ENCODE measurements at regions not wholly inside any gene's neighbourhood (a gene's known extent, or its start where the extent isn't known, plus 50 kb on each side); places are given as distances from the start of the nearest gene placed in this dataset.

DNA sequence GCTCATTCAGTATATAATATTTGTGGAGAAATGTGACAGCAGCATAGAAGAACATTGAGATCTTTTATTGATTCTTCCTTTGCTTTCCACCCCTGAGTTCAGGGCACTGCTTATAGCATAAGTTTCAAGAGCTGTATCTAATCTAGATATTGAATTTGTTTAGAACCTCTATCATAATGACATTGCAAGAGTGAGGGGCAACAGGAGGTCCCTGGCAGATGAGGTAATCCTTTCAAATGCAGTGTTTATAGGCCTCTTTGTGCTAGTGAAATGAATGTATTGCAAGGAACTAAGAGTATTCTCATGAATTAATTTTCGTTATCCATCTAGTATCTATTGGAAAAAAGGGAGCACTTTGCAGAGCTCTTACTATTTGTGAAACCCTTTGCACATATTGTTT lies 167.2 kb upstream of the FERD3L start:
- no peaks in the 10 kb centered on the region for H3K9me3 ChIP-seq (ENCODE audit: control insufficient read depth, insufficient read depth, low read length)
- WGBS (ENCODE audit: insufficient coverage): 100% methylated on average over 1 of the region's 1 CpG
- H3K4me3 ChIP-seq (ENCODE audit: low read length): no peak overlapping the region
- DNase-seq (no peak), ATAC-seq (no peak)
- no peak overlapping the region for H3K27ac Mint-ChIP-seq
- intact Hi-C loops (cut with micrococcal nuclease): no loop called here
- no peaks in the 10 kb centered on the region for H3K36me3 Mint-ChIP-seq
- H3K4me1 Mint-ChIP-seq: no peaks in the 10 kb centered on the region
- H3K36me3 ChIP-seq (ENCODE audit: control insufficient read depth, insufficient read depth, low read length): no peaks in the 10 kb centered on the region
- TF ChIP-seq, protein P1, sequence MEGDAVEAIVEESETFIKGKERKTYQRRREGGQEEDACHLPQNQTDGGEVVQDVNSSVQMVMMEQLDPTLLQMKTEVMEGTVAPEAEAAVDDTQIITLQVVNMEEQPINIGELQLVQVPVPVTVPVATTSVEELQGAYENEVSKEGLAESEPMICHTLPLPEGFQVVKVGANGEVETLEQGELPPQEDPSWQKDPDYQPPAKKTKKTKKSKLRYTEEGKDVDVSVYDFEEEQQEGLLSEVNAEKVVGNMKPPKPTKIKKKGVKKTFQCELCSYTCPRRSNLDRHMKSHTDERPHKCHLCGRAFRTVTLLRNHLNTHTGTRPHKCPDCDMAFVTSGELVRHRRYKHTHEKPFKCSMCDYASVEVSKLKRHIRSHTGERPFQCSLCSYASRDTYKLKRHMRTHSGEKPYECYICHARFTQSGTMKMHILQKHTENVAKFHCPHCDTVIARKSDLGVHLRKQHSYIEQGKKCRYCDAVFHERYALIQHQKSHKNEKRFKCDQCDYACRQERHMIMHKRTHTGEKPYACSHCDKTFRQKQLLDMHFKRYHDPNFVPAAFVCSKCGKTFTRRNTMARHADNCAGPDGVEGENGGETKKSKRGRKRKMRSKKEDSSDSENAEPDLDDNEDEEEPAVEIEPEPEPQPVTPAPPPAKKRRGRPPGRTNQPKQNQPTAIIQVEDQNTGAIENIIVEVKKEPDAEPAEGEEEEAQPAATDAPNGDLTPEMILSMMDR (IDR thresholded peaks at IDR 0.05): no peak
- H3K27ac ChIP-seq (ENCODE audit: low read length): no peak overlapping the region
- no peaks in the 10 kb centered on the region for H3K27me3 Mint-ChIP-seq (ENCODE audit: low read depth in 2 of 2)
- no peak overlapping the region for H3K4me3 Mint-ChIP-seq
- no peaks in the 10 kb centered on the region for H3K4me1 ChIP-seq (ENCODE audit: control insufficient read depth, insufficient read depth, low read length)
- H3K9me3 Mint-ChIP-seq: no peaks in the 10 kb centered on the region
- no peaks in the 10 kb centered on the region for H3K27me3 ChIP-seq (ENCODE audit: control insufficient read depth, insufficient read depth, low read length)

DNA sequence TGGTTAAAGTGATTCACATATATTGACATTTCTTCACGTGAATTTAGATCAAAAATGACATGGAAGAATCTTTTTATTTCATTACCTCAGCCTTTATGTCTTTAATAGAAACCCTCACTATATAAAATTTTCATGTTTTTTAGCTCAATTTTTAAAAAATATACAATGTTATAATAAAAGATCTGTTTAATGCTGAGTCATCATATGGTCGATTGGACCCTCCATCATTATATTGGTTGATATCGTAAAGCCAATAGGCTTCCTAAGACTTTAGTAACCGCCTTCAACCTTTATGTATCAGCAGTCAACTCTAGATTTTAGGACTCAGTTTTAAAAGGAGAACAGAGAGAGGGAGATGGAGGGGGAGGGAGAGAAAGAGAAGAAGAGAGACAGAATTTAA lies 162.3 kb upstream of the FERD3L start:
- peaks cover 0 to 6% of the 10 kb centered on the region in 2 donors for H3K27me3 Mint-ChIP-seq (ENCODE audit: low read depth in 2 of 2)
- H3K4me1 Mint-ChIP-seq: no peaks in the 10 kb centered on the region
- no peaks in the 10 kb centered on the region for H3K36me3 Mint-ChIP-seq
- no peak overlapping the region for H3K27ac Mint-ChIP-seq
- H3K27me3 ChIP-seq (ENCODE audit: control insufficient read depth, insufficient read depth, low read length): no peaks in the 10 kb centered on the region
- no peak overlapping the region for H3K4me3 Mint-ChIP-seq
- H3K4me1 ChIP-seq (ENCODE audit: control insufficient read depth, insufficient read depth, low read length): no peaks in the 10 kb centered on the region
- no peak overlapping the region for H3K27ac ChIP-seq (ENCODE audit: low read length)
- DNase-seq: no peak
- no peak overlapping the region for H3K4me3 ChIP-seq (ENCODE audit: low read length)
- no CpG with 5 or more reads among the region's 4 CpGs for WGBS (ENCODE audit: insufficient coverage)
- no peaks in the 10 kb centered on the region for H3K36me3 ChIP-seq (ENCODE audit: control insufficient read depth, insufficient read depth, low read length)
- no peaks in the 10 kb centered on the region for H3K9me3 Mint-ChIP-seq
- intact Hi-C loops (cut with micrococcal nuclease): no loop called here
- no peak for ATAC-seq
- no peaks in the 10 kb centered on the region for H3K9me3 ChIP-seq (ENCODE audit: control insufficient read depth, insufficient read depth, low read length)
- TF ChIP-seq, protein P1 (IDR thresholded peaks at IDR 0.05): no peak

DNA sequence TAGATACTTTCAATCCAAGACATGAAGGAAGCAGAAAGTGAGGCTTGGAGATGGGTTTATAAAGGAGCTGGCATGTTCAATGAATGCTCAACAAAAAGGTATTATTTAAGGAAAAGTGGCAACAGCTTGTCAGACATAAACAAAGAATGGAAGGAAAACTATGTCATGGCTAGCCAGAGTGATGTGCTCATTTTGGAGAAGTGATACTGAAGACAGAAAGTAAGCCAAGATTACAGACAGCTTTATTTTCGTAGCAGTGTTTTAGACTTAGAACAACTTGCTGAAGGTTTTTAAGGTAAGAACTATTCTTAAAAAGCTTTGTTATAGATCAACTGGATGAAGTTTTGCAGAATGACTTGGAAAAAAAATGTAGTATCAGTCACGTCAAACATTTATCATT lies 160.5 kb upstream of the FERD3L start:
- Histone ChIP-seq H3K4me1 (ENCODE audit: control insufficient read depth, insufficient read depth, low read length) (no peaks in the 10 kb centered on the region), H3K4me3 (ENCODE audit: low read length) (no peak overlapping the region), H3K9me3 (ENCODE audit: control insufficient read depth, insufficient read depth, low read length) (no peaks in the 10 kb centered on the region), H3K27ac (ENCODE audit: low read length) (no peak overlapping the region), H3K36me3 (ENCODE audit: control insufficient read depth, insufficient read depth, low read length) (no peaks in the 10 kb centered on the region), H3K27me3 (ENCODE audit: control insufficient read depth, insufficient read depth, low read length) (no peaks in the 10 kb centered on the region)
- Mint-ChIP-seq H3K4me3 (no peak overlapping the region), H3K9me3 (no peaks in the 10 kb centered on the region), H3K36me3 (no peaks in the 10 kb centered on the region), H3K27me3 (ENCODE audit: low read depth in 2 of 2) (peaks cover 0 to 6% of the 10 kb centered on the region in 2 donors), H3K4me1 (no peaks in the 10 kb centered on the region), H3K27ac (no peak overlapping the region)
- no peak for ATAC-seq
- intact Hi-C loops (cut with micrococcal nuclease): no loop called here
- 79% methylated on average over 1 of the region's 2 CpGs for WGBS (ENCODE audit: insufficient coverage)
- DNase-seq: no peak
- TF ChIP-seq, protein P1 (IDR thresholded peaks at IDR 0.05): no peak

DNA sequence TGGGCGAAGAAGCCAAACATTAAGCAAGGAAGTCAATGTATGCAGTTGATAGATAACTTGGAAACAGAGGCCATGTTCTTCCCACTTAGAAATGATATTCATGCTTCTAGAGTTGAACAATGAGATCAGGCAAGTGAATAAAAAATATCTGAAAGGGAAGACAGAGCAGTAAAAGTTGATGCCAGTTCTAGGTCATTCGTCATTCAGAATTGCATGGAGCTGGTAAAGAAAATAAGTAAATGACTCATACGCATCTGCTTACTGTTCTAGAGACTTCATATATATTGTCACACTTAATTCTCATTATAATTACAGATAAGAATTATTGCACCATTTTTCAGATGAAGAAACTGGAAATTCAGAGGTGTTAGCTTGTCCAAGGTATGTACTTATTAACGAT lies 158.9 kb upstream of the FERD3L start:
- Histone ChIP-seq H3K36me3 (ENCODE audit: control insufficient read depth, insufficient read depth, low read length) (no peaks in the 10 kb centered on the region), H3K27me3 (ENCODE audit: control insufficient read depth, insufficient read depth, low read length) (no peaks in the 10 kb centered on the region), H3K9me3 (ENCODE audit: control insufficient read depth, insufficient read depth, low read length) (no peaks in the 10 kb centered on the region), H3K4me1 (ENCODE audit: control insufficient read depth, insufficient read depth, low read length) (no peaks in the 10 kb centered on the region), H3K27ac (ENCODE audit: low read length) (no peak overlapping the region), H3K4me3 (ENCODE audit: low read length) (no peak overlapping the region)
- H3K4me3 Mint-ChIP-seq: no peak overlapping the region
- 92% methylated on average over 2 of the region's 4 CpGs for WGBS (ENCODE audit: insufficient coverage)
- TF ChIP-seq, protein P1 (IDR thresholded peaks at IDR 0.05): no peak
- H3K9me3 Mint-ChIP-seq: no peaks in the 10 kb centered on the region
- no peak for DNase-seq
- intact Hi-C loops (cut with micrococcal nuclease): no loop called here
- H3K36me3 Mint-ChIP-seq: no peaks in the 10 kb centered on the region
- peaks cover 0 to 6% of the 10 kb centered on the region in 2 donors for H3K27me3 Mint-ChIP-seq (ENCODE audit: low read depth in 2 of 2)
- no peak overlapping the region for H3K27ac Mint-ChIP-seq
- no peaks in the 10 kb centered on the region for H3K4me1 Mint-ChIP-seq
- ATAC-seq: no peak

Measured in natural killer cell (primary cell).